B cell (primary cell): ENCODE measurements at regions not wholly inside any gene's neighbourhood (a gene's known extent, or its start where the extent isn't known, plus 50 kb on each side); places are given as distances from the start of the nearest gene placed in this dataset.

Experiments used
- ATAC-seq: fragments of 200-7000 bp; cut with Tn5 transposase; one replicate; pipeline ENCODE4 v1.10.0; 2021; ENCODE audit warnings: low read depth, mild to moderate bottlenecking, moderate number of reproducible peaks, moderate library complexity
- CTCF ChIA-PET: fragments of 350-600 bp; sonication (Branson Sonifier 250); formaldehyde crosslinking; loops from one replicate; lab custom pipeline; 2021; ENCODE audit warnings: antibody characterized with exemption, inconsistent platforms; lab: Charles Lee
- POLR2A ChIA-PET: fragments of 350-600 bp; sonication (Branson Sonifier 250); formaldehyde crosslinking; loops from one replicate; lab custom pipeline; 2021; ENCODE audit warnings: antibody characterized with exemption; lab: Charles Lee
- DNase-seq: peaks from one replicate; pipeline ENCODE4 v3.0.0; 2013
- H2AFZ ChIP-seq: 2 replicates; pipeline ENCODE4 v1.6.1; 2012; ENCODE audit warnings: mild to moderate bottlenecking, low read depth, low read length; ENCODE audit not compliant: insufficient read depth, poor library complexity, severe bottlenecking
- H3K27ac ChIP-seq, 2 donors: 1 replicate in 1 of 2; 2 replicates in 1 of 2; pipeline ENCODE4 v1.5.1; 2012 to 2013; ENCODE audit warnings: low read length in 2 of 2, mild to moderate bottlenecking in 2 of 2, moderate library complexity in 1 of 2
- H3K27me3 ChIP-seq, 4 experiments: fragments of 200-600 bp in 1 of 4; sonication (generic) in 1 of 4; replicated peaks in 1 of 4; 1 replicate in 2 of 4; 2 replicates in 2 of 4; pipeline versions ENCODE4 v1.6.1 to v1.7.0; 2013 to 2016; ENCODE audit warnings: low read length in 3 of 4, mild to moderate bottlenecking in 2 of 4, mixed read lengths in 1 of 4, moderate library complexity in 1 of 4; ENCODE audit not compliant: insufficient read depth in 4 of 4, control insufficient read depth in 3 of 4; ENCODE audit errors: control extremely low read depth in 1 of 4
- H3K36me3 ChIP-seq, 2 experiments: replicated peaks in 1 of 2; 1 replicate in 1 of 2; 2 replicates in 1 of 2; pipeline versions ENCODE4 v1.6.1 to v1.7.1; 2013; ENCODE audit warnings: low read length in 1 of 2; ENCODE audit not compliant: insufficient read depth in 2 of 2, control insufficient read depth in 1 of 2; ENCODE audit errors: control extremely low read depth in 1 of 2, extremely low read depth in 1 of 2
- H3K4me1 ChIP-seq, 2 donors: fragments of 200-600 bp in 1 of 2; sonication (generic) in 1 of 2; 1 replicate in 1 of 2; 2 replicates in 1 of 2; pipeline versions ENCODE4 v1.5.1 to v1.6.1; 2013 to 2017; ENCODE audit warnings: low read length in 2 of 2; ENCODE audit not compliant: control insufficient read depth in 2 of 2, insufficient read depth in 2 of 2
- H3K4me2 ChIP-seq: replicated peaks from 2 replicates; pipeline ENCODE3; 2012; ENCODE audit warnings: mild to moderate bottlenecking, low read depth, low read length; ENCODE audit not compliant: poor library complexity, severe bottlenecking
- H3K4me3 ChIP-seq, 5 experiments: fragments of 200-600 bp in 1 of 5; sonication (generic) in 1 of 5; 1 replicate in 3 of 5; 2 replicates in 2 of 5; pipeline versions ENCODE4 v1.5.1 to v1.7.0; 2011 to 2016; ENCODE audit warnings: low read length in 4 of 5, mild to moderate bottlenecking in 4 of 5, low read depth in 2 of 5, control low read depth in 1 of 5, moderate library complexity in 1 of 5; ENCODE audit not compliant: insufficient read depth in 1 of 5; ENCODE audit errors: control extremely low read depth in 1 of 5, extremely low read depth in 1 of 5
- H3K79me2 ChIP-seq: fragments of 200-600 bp; sonication (generic); one replicate; pipeline ENCODE4 v1.6.0; 2016; ENCODE audit warnings: low read length; ENCODE audit not compliant: control insufficient read depth, insufficient read depth
- H3K9ac ChIP-seq: fragments of 200-600 bp; sonication (generic); 2 replicates; pipeline ENCODE4 v1.6.1; 2017; ENCODE audit warnings: mild to moderate bottlenecking, low read length, moderate library complexity
- H3K9me3 ChIP-seq, 3 donors: one replicate each; pipeline versions ENCODE4 v1.6.1 to v1.7.1; 2013; ENCODE audit warnings: low read length in 2 of 3; ENCODE audit not compliant: control insufficient read depth in 2 of 3, insufficient read depth in 1 of 3; ENCODE audit errors: control extremely low read depth in 1 of 3
- H4K20me1 ChIP-seq: 2 replicates; pipeline ENCODE4 v1.6.0; 2012; ENCODE audit warnings: mild to moderate bottlenecking, low read length; ENCODE audit not compliant: insufficient read depth, control insufficient read depth, poor library complexity, severe bottlenecking
- H3K27ac Mint-ChIP-seq: one replicate; pipeline ENCODE4 v1.8.0; 2021; ENCODE audit warnings: mixed read lengths
- H3K27me3 Mint-ChIP-seq: one replicate; pipeline ENCODE4 v1.8.0; 2021; ENCODE audit warnings: mixed read lengths
- H3K4me1 Mint-ChIP-seq: one replicate; pipeline ENCODE4 v1.8.0; 2021; ENCODE audit warnings: mixed read lengths
- H3K4me3 Mint-ChIP-seq: one replicate; pipeline ENCODE4 v1.8.0; 2021; ENCODE audit warnings: mixed read lengths
- H3K9me3 Mint-ChIP-seq: one replicate; pipeline ENCODE4 v1.8.0; 2022; ENCODE audit warnings: mixed read lengths; ENCODE audit not compliant: insufficient read depth
- CTCF ChIP-seq: fragments of 200-600 bp; IDR thresholded peaks from one replicate; pipeline ENCODE4 v1.8.0; 2022; ENCODE audit warnings: antibody characterized with exemption, mild to moderate bottlenecking
- EZH2 ChIP-seq: IDR thresholded peaks from 2 replicates; pipeline ENCODE4 v1.6.1; 2012; ENCODE audit warnings: borderline replicate concordance, low read depth, mild to moderate bottlenecking, moderate library complexity, low read length; ENCODE audit not compliant: insufficient read depth, poor library complexity, severe bottlenecking
- WGBS: methylation state at CpG from one replicate; pipeline ENCODE4 v1.1.5; 2013; ENCODE audit warnings: missing lambda C conversion rate; ENCODE audit not compliant: insufficient coverage; 5-methylcytosine and 5-hydroxymethylcytosine counted together
- intact Hi-C: fragments of 100-400 bp; cut with micrococcal nuclease; formaldehyde crosslinking; loops from one replicate; pipeline ENCODE4 v1.10.0; 2022

GRCh38 chr5:54739371-54739770 is 221.8 kb downstream of the SNX18 start:
- intact Hi-C loops: no loop called here
- H3K27ac Mint-ChIP-seq: peak overlapping the region; percentile 42
- Histone ChIP-seq H3K9ac (no peak overlapping the region), H2AFZ (no peak overlapping the region), H3K36me3 (no peaks in the 10 kb centered on the region), H3K27me3 (peaks cover 0 to 2% (median 0%) of the 10 kb centered on the region in 4 experiments), H3K4me1 (peaks cover 16 to 23% of the 10 kb centered on the region in 2 donors), H3K4me3 (no peak overlapping the region), H3K9me3 (no peaks in the 10 kb centered on the region), H3K27ac (no peak overlapping the region), H3K79me2 (no peaks in the 10 kb centered on the region), H4K20me1 (no peaks in the 10 kb centered on the region), H3K4me2 (no peak overlapping the region)
- no peaks in the 10 kb centered on the region for H3K27me3 Mint-ChIP-seq
- no peaks in the 10 kb centered on the region for H3K9me3 Mint-ChIP-seq
- ChIA-PET CTCF (no interaction called here), POLR2A (no interaction called here)
- DNase-seq: no peak
- 94% methylated on average over 2 of the region's 2 CpGs for WGBS
- no peak for ATAC-seq
- peaks cover 29% of the 10 kb centered on the region for H3K4me1 Mint-ChIP-seq
- TF ChIP-seq CTCF (no peak), EZH2 (no peak)
- no peak overlapping the region for H3K4me3 Mint-ChIP-seq

- no peaks in the 10 kb centered on the region for H3K79me2 ChIP-seq
- H3K9me3 ChIP-seq: no peaks in the 10 kb centered on the region
- H3K4me1 Mint-ChIP-seq: peaks cover 25% of the 10 kb centered on the region
- H3K27me3 ChIP-seq: peaks cover 0 to 2% (median 0%) of the 10 kb centered on the region in 4 experiments
- POLR2A ChIA-PET: no interaction called here
- no peaks in the 10 kb centered on the region for H4K20me1 ChIP-seq
- no peak overlapping the region for H3K4me3 Mint-ChIP-seq
- no peak for ATAC-seq
- H3K9ac ChIP-seq: no peak overlapping the region
- 78% methylated on average over 1 of the region's 4 CpGs for WGBS
- no peaks in the 10 kb centered on the region for H3K36me3 ChIP-seq
- no peak overlapping the region for H3K4me2 ChIP-seq
- no peak overlapping the region for H2AFZ ChIP-seq
- H3K27ac Mint-ChIP-seq: no peak overlapping the region
- peaks cover 12 to 19% of the 10 kb centered on the region in 2 donors for H3K4me1 ChIP-seq
- H3K4me3 ChIP-seq: no peak overlapping the region
- no peak overlapping the region for H3K27ac ChIP-seq
- TF ChIP-seq EZH2: no peak
- no peak for TF ChIP-seq CTCF
- no peak for DNase-seq
- intact Hi-C loops: no loop called here
- CTCF ChIA-PET: no interaction called here
- no peaks in the 10 kb centered on the region for H3K27me3 Mint-ChIP-seq
- H3K9me3 Mint-ChIP-seq: no peaks in the 10 kb centered on the region
Observed at GRCh38 chr5:54738973-54739367, 221.4 kb downstream of the SNX18 start.
